ENCODE measurements at regions not wholly inside any gene's neighbourhood (a gene's known extent, or its start where the extent isn't known, plus 50 kb on each side); places are given as distances from the start of the nearest gene placed in this dataset.

DNA sequence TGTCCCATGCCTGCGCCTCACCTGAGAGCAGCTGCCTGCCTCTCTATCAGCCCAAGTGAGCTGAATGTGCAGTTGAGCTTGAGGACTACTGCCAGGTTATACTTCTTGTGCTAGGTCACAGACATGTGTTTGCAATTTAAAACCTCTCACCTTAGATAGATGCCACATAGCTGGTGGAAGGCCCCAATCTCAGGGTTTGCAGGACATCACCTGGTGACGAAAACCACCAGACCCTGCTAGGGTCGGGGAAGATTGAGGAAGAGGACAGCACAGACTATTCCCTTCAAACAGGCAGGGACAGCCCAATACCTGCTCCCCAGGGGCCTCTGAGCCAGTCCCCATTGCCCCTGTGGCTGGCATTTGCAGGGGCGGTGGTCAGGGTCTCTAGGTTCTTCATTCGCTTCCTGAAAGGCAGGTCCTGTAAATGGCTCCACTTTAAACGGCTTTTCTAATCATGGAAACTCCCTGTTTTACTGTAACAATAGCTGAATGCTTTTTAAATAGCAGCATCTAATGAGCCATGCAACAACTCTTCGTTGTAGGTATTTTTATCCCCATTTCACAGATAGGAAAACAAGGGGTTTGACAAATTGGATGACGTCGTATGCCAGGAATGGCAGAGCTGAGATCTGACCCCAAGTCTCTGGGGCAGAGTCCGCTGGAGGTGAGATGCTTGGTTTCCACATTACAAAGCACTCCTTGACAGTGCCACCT is 80.1 kb downstream of the EMX2 start:
- TF ChIP-seq, protein P1, sequence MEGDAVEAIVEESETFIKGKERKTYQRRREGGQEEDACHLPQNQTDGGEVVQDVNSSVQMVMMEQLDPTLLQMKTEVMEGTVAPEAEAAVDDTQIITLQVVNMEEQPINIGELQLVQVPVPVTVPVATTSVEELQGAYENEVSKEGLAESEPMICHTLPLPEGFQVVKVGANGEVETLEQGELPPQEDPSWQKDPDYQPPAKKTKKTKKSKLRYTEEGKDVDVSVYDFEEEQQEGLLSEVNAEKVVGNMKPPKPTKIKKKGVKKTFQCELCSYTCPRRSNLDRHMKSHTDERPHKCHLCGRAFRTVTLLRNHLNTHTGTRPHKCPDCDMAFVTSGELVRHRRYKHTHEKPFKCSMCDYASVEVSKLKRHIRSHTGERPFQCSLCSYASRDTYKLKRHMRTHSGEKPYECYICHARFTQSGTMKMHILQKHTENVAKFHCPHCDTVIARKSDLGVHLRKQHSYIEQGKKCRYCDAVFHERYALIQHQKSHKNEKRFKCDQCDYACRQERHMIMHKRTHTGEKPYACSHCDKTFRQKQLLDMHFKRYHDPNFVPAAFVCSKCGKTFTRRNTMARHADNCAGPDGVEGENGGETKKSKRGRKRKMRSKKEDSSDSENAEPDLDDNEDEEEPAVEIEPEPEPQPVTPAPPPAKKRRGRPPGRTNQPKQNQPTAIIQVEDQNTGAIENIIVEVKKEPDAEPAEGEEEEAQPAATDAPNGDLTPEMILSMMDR (conservative IDR thresholded peaks at IDR 0.05; ENCODE audit: low read depth in 2 of 2): no peak
- TF ChIP-seq, protein P2, sequence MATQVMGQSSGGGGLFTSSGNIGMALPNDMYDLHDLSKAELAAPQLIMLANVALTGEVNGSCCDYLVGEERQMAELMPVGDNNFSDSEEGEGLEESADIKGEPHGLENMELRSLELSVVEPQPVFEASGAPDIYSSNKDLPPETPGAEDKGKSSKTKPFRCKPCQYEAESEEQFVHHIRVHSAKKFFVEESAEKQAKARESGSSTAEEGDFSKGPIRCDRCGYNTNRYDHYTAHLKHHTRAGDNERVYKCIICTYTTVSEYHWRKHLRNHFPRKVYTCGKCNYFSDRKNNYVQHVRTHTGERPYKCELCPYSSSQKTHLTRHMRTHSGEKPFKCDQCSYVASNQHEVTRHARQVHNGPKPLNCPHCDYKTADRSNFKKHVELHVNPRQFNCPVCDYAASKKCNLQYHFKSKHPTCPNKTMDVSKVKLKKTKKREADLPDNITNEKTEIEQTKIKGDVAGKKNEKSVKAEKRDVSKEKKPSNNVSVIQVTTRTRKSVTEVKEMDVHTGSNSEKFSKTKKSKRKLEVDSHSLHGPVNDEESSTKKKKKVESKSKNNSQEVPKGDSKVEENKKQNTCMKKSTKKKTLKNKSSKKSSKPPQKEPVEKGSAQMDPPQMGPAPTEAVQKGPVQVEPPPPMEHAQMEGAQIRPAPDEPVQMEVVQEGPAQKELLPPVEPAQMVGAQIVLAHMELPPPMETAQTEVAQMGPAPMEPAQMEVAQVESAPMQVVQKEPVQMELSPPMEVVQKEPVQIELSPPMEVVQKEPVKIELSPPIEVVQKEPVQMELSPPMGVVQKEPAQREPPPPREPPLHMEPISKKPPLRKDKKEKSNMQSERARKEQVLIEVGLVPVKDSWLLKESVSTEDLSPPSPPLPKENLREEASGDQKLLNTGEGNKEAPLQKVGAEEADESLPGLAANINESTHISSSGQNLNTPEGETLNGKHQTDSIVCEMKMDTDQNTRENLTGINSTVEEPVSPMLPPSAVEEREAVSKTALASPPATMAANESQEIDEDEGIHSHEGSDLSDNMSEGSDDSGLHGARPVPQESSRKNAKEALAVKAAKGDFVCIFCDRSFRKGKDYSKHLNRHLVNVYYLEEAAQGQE (IDR thresholded peaks at IDR 0.05; ENCODE audit: unreplicated experiment): no peak
- no peak for TF ChIP-seq CREB1 (CRISPR knock-in tag; IDR thresholded peaks at IDR 0.05; ENCODE audit: low read depth)
- TF ChIP-seq JUNB (IDR thresholded peaks at IDR 0.05; ENCODE audit: unreplicated experiment): no peak
- TF ChIP-seq POLR2AphosphoS5 (IDR thresholded peaks at IDR 0.05; ENCODE audit: low read depth): no peak
- TF ChIP-seq EZH2 (IDR thresholded peaks at IDR 0.05; ENCODE audit: low read depth, unreplicated experiment): no peak
- TF ChIP-seq ZNF331 (CRISPR knock-in tag; IDR thresholded peaks at IDR 0.05; ENCODE audit: low read depth): no peak

All from GM23338 (cell line).